ENCODE measurements at regions not wholly inside any gene's neighbourhood (a gene's known extent, or its start where the extent isn't known, plus 50 kb on each side); places are given as distances from the start of the nearest gene placed in this dataset.
"Not testable (repeated sequence)": the region's sequence is repeated elsewhere in the genome, so short reads cannot be mapped to it uniquely, and the experiment has no call there.

DNA sequence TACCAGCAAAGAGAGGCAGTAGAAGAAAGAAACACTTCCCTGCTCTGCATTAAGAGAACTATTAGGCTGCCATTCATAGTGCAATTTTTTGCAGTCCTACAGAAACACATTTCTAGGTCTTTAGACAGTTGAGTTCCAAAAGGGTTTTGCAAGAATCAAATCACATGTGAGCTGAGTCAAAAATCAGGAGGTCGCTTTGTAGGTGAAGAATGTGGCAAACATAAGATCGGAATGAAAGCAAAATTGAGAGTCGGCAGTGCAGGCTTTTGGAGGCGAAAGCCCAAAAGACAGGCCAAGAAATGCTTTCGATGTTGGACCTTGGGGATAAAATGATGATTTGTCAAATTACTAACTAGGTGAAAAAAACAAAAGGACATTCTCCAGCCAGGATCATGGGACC is 213.5 kb upstream of the NRIP1 start:
- no peak for DNase-seq (ENCODE audit: low read depth)

DNA sequence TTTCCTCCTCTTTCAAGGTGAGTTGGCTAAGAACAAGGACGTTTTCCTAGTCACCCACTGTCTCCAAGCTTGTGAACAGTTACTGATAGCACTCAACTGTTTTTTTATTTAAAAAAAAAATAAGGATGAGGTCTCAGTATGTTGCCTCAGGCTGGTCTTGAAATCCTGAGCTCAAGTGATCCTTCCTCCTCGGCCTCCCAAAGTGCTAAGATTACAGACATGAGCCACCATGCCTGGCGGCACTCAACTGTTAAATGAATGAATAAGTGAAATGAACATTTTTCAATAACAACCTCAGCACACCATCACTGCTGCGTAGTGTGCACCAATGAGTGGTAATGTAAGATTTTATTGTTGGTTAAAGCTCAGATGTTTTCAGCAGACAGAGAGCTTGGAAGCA is 214.1 kb upstream of the NRIP1 start:
- no peak for DNase-seq (ENCODE audit: low read depth)

DNA sequence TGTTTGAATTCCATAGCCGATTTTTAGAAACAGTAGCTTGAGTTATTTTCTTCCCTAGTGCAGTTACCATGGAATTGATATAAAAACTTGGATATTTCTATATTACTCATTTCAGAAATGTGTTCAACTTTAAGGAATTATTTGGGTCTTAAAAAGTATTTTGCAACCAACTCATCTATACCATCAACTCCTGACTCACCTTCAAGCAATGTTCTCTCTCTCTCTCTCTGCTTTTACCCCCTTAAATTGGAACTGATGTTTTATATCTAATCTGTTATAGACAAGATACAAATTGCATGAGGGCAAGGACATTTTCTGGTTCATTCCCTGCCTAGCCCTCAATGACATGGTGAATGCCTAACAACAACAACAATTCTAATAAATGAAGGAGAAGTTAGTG is 214.7 kb upstream of the NRIP1 start:
- DNase-seq (ENCODE audit: low read depth): no peak

DNA sequence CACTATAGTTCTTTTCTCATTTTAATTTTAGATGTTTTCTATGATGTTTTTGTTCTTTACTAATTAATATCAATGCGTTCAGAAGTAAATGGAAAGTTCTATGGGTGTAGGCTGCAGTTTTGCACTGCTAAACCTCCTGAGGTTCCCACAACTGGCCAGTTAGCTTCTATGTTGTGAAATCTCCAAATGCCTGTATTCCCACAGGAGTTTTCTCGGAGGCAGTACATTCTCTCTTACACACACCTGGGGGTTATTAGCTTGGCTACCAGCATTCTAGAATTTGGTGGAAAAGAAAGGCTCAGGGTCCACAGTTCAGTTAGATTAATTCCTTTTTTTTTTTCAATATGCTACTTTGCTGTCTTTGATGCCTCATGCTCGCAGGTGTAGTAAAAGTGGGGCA is 216.9 kb upstream of the NRIP1 start:
- no peak for DNase-seq (ENCODE audit: low read depth)

DNA sequence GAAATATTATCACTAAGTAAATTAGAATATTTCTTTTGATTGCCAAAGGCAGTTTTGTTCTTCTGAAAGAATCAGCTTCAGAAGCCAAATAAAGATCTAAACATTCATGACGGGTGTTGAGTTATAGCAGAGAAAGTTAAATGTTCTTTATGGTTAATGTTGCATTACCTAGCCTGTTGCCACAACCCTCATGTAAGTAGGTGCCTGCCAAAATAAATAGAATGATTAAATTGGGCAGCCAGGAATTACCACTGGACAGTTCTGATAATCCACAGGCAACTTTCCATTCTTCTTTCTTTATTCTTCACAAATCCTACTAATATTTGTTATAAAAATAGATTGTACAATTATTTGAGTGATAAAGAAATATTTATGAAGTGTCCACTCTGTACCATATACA is 217.9 kb upstream of the NRIP1 start:
- no peak for DNase-seq (ENCODE audit: low read depth)

DNA sequence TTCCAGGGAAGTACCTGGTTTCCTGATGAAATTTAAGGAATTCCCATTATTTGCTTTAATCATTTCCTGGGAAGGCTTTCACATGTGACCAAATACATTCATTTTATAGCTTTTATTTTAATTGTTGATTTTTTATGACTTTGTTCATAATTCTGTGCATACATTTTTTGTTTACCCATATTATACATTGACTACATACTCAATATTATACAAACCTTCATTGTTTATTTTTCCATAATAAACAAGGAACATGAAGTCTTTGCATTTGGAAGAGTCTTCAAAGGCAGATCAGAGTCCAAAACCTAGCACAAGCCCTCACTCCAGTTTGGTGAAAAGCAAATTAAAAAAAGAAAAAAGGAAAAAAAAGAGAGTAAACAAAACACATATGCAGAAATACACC is 218.3 kb upstream of the NRIP1 start:
- no peak for DNase-seq (ENCODE audit: low read depth)

DNA sequence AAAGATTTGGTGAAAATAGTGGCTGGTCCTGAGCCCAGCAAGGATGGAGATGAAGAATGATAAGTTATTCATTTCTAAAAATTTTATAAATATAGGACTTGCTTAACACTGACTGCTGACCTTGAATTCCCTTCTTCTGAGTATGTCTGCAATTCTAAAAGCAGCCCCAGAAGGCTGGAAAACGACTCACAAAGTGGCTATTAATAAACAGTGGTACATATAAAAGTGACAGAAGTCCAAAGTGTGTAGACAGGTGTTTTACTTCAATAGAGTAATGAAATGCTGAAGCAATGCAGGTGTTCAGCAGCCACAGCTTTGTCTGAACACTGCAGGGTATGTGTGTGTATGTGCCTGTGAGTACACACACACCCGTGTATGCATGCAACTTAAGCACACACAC is 219.0 kb upstream of the NRIP1 start:
- DNase-seq (ENCODE audit: low read depth): no peak

DNA sequence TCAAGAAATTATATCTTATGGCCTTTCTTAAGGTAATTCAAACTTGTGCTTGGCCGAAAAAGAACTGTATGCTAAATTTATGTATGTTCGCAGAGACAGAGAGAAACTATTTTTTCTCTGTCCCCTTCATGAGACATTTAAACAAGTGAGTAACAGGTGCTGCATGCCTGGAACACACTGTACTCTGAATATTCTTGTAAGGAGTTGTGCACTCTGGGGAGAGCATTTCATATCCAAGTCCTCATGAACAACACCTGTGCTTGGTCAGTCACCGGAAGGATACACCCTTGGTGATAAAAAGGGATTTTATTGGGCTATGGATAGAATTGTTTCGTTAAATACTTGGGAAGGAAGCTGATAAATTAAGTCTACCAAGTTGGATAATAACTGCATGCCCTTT is 220.8 kb upstream of the NRIP1 start:
- DNase-seq (ENCODE audit: low read depth): no peak

DNA sequence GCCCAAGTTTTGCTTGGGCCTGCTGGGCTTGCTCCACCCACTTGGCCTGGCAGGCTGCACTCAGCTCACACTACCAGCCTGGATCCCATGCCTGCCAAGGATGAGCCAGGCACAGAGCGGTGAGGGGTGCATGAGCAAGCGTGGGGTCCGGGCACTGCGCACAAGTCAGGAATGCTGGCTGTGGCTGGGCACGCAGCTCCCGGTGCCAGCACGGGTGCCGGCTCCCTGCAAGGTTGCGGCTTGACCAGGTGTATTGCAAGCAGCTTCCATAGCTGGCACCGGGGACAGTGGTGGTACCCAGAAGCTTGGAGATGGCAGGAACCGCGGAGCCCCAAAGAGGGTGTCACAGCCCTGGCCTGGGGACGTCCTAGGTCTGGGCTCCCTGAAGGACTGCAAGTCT is 224.4 kb upstream of the NRIP1 start:
- DNase-seq (ENCODE audit: low read depth): no peak

DNA sequence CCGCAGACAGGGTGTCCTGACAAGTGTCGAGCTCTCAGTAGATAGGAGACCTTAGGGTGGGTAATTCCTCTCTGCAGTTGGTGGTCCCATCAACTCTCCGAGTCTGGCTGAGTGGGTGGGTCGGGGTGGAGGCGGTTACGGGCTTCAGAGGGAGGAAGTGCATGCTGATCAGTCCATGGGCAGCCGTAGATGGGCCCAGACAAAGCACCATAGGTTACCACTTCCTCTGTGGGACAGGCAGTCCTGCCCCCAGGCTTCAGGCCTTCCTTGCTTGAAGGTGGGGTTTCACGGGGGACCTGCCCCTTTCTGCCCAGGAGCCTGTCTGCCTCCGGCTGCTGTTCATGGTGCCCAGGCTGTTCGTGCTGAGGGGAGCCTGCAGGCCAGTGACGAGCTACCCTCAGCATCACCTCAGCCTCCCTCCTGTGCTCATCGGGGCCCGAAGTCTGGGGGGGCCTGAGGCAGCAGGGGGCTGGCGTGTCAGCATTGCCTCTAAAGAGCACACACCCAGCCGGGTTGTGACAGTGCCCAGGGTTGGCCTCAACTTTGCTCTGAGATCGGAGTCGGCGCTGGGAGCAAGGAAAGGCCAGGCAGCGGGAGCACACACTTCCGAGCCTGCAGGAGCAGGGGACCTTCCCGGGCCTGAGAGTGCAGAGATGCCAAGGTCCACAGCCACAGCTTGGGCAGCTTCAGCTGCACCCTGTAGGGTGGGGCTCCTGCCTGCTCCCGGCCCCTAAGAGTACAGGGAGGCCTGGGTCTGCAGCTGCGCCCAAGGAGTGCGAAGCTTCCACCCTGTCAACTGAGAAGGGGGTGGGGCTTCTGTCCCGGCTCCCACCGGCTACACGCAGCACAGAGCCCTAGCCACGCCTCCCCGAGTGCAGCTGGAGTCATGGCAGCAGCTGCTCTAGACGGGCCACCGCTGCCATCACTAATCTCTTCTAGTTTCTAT is 225.4 kb upstream of the NRIP1 start:
- DNase-seq (ENCODE audit: low read depth): no peak

DNA sequence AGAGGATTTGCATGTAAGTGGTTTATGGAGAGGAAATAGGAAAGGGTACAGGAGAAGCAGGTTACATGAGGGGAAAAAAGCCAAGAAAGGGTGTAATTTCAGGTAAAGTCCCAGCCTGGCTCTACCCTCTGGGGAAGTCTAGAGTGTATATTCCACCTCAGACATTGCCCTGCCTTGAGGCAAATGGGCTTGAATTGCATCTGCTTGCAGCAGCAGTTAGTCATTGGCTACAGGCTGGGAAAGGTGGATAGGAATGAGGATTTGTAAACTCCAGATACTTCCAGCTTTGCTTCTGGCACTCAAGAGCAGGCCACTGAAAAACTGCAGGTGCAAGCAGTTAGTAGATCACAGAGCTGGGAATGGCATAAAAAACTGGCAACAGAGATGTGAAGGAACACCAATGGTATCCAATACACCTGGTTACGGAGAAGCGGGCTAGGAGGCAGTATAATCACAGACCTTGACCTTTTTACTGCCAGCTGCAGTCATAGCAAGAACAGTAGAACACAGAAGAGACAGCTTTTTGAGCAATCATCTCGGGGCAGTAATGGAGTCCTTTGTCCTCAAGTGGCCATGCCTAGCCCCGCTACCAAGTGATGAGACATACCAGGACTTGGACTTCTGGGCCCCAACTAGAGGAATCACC is 226.9 kb upstream of the NRIP1 start:
- no peak for DNase-seq (ENCODE audit: low read depth)

DNA sequence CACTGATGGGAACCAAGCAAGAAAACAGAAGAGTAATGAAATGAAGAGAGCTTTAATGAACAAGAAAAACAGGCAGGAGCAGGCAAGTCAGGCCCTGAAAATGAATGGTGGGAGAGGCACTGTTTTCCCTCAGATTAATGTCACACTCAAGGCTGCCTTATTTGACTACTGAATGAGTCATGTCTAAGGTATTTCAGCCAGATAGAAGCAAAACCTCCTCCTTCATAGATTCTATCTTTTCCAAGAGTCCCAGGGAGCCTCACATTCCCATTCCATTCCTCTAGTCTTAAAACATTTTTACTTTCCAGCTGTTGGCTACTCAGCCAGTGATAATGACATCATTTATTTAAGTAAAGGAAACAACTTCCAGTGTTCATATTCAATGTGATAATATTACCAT is 228.4 kb upstream of the NRIP1 start:
- DNase-seq (ENCODE audit: low read depth): no peak

DNA sequence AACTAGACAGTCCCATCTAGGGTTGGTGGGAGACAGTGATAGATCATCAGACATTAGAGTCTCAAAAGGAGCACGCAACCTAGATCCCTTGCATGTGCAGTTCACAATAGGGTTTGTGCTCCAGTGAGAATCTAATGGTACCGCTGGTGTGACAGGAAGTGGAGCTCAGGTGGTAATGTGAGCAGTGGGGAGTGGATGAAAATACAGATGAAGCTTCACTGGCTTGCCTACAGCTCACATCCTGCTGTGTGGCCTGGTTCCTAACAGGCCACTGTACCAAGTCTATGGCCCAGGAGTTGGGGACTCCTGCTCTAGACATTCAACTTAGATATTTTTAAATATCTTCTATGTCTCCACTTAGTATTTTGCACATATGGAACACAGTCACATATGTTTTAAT is 231.1 kb upstream of the NRIP1 start:
- no peak for DNase-seq (ENCODE audit: low read depth)

DNA sequence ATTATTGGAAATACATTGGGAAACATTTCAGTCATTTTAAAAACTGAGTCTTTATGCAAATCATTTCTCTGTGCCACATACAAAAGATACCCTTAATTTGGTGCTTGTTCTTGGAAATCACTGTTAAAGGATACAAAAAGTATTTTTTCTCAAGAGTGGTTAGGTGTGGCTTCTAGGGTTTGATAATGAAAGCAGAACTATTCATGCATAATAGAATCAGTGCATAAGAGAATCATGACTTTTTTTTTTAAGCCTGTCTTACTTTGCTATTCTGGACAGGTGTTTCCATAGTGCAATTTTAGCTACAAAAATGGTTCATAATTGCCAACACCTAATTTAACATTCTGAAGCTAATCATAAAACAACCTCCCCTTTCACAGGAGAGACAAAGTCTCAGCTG is 233.0 kb upstream of the NRIP1 start:
- no peak for DNase-seq (ENCODE audit: low read depth)

DNA sequence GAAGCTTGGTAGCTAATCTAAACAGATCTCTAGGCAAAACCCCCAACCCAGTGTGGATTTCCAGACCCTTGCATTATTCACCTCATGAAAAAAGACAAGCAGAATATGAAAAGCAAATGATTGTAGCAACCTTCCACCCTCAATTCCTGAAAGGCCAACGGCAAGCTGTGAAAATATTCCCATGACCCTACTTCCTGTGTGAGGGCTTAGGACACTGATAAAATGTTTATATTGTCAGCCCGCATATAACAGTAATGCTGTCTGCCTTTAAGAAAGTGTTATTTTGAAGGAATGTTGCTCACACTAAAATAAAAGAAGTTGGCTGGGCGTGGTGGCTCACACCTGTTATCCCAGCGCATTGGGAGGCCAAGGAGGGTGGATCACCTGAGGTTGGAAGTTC is 233.5 kb upstream of the NRIP1 start:
- DNase-seq (ENCODE audit: low read depth): no peak

DNA sequence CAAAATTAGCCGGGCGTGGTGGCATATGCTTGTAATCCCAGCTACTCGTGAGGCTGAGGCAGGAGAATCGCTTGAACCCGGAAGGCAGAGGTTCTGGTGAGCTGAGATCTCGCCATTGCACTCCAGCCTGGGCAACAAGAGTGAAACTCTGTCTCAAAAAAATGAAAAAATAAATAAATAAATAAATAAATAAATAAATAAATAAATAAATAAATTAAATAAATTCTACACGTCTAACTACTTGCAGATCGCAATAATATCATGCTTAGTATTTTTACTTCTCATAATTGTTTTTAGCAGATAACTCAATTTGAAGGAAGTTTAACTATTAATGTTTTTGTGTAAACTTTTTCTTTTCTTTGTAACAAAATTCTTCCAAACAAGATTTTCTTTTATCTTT is 234.0 kb upstream of the NRIP1 start:
- DNase-seq (ENCODE audit: low read depth): not testable (repeated sequence)

DNA sequence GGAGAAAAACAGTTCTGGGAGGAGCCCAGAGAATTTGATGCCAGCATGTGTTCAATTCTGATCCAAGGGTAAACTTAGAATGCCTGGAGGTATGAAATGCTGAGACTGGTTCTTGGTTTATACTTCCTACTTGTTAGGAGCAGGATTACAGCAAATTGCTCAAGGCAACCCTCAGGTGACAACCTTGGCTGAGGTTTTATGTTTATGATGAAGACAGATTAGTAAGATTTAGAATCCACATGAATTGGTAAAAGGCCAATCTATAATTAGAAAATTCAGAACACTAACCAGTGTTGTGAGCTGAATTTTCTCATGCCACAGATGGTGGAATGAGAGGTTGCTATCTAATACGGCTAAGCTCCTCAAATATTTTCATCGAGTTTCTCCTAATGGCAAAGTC is 235.3 kb upstream of the NRIP1 start:
- DNase-seq (ENCODE audit: low read depth): no peak

DNA sequence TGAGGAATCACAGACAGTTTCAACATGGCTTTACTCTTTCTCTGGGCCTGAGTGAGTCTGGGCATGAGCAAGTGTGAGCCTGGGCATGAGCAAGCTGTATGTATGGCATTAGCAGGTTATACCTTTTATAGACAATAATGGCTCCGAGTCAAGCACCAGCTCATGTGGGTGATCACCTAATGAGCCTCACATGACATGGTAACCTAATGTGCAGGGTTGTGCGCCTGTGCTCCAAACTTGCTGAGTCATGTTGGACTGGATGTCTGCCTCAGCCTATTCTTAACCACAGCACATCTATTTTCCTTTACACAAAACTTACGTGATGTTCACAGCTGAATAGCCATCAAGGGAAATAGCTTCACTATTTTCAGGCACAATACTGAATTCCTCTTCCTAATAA is 236.2 kb upstream of the NRIP1 start:
- no peak for DNase-seq (ENCODE audit: low read depth)

DNA sequence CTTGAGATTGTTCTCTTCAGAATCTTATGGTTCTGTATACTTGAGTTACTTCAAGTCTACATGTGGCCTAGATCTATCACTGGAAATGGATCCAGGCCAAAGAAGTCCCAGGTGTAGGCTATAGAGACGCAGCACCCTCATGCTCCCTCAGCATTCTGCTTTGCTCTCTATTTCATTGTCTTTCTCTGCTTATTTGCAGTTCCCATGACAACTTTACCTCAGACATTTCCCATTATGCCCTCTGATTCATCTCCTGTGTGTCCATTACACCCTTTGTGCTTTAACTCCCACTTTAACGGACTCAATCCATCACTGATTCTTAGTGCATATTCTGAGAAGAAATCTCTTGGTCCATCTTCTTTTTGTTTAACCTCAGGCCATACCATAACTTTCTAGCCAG is 236.9 kb upstream of the NRIP1 start:
- no peak for DNase-seq (ENCODE audit: low read depth)

DNA sequence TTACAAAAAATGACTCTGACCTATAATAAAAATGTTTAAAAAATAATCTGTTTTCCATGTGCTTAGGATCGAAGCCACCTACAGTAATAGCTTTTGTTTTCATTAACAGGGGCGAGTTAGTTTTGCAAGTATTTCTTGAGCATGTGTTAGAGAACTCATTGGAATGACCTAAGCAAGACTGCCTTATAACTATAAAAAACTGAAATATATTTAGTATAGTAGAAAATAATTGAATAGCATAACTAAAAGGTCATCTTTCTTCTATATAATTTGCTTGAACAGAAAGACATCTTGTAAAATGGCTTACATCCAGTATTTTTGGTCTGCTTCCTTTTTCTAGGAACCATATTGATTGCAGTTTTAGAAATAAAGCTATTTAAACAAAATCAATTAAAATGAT is 241.5 kb upstream of the NRIP1 start:
- DNase-seq (ENCODE audit: low read depth): no peak

DNA sequence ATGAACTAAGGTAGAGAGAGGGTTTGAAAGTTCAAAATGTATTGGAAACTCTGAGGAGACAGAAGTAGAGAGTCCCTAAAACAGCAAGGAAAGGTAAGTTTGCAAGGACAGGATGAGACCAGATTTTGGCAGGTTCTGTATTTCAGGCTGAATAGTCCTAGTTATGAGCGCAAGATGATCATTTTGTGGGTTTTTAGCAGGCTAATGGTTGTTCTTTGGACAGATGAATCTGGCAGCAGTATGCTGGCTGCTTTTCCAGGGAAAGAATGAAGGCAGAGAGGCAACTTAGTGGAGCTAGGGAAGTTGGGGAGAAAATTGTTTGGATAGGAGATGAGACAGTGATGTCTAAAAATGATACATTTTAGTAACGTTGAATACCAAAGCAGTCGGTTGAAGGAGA is 243.5 kb upstream of the NRIP1 start:
- no peak for DNase-seq (ENCODE audit: low read depth)

DNA sequence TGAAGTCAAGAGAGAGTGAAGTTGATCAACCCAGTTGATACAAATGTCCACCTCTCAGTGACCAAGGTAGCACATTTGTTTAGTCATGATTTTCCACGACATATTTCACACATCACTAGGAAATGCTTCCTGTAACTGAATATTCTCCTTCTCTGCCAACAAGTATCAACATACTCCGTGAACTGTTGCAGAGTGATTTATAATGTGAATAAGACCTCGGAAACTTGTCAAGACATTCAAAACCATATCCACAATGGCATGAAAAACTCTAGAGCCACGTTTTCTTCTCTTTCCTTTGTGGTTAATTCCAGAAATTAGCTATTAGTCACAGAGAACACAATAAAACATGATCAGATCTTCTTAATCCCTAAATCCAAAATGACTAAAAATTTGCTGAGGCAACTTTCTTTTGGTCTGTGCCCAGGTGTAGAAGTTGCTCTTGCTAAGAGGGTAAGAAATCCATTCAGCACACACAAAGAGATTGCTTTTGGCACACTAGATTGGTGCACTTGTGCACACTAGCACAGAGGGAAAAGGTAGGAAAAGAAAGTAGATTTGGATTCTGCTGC is 244.3 kb upstream of the NRIP1 start:
- DNase-seq (ENCODE audit: low read depth): no peak

DNA sequence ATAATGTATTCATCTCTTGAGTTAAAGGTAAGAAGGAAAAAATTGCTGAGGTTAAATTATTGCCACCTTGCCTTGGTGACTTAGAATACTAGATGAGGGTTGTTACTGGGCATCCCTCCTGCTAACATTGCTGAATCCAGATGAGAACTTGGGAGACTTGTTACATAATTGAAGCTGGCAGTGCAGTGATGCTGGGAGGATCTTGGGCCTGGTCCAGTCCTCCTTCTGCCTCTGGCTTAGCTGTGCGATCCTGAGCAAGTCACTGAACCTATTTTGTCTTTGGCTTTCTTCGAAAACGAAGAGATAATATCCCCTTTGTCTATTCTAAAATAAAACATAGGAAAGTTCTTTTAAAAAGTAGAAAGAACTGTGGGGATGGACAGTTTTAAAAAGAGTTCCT is 244.9 kb upstream of the NRIP1 start:
- no peak for DNase-seq (ENCODE audit: low read depth)

DNA sequence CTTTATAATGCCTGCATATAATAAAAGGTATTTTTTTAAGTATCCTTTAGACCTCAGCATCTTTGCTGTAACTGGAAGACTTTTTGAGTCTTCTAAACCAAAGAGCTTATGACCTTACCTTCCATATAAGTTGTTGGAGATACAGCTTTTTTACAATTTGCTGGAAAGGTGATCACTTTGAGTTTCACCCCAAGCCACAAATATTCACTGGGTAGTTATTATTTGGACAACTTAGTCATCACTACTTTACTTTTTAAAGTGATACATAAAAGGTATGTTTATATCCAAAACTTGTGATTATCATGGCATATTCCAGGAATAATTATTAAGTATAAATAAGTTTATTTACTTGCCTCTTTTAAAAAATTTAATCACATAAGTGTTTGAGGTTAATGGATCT is 246.7 kb upstream of the NRIP1 start:
- no peak for DNase-seq (ENCODE audit: low read depth)

Measured in stimulated activated CD8-positive, alpha-beta memory T cell treated with anti-CD3 and anti-CD28 coated beads, Interleukin-15, amount 100 ng/mL, for 1 hour (primary cell).